GM18858 (cell line): ENCODE measurements at regions not wholly inside any gene's neighbourhood (a gene's known extent, or its start where the extent isn't known, plus 50 kb on each side); places are given as distances from the start of the nearest gene placed in this dataset.
"Not testable (repeated sequence)": the region's sequence is repeated elsewhere in the genome, so short reads cannot be mapped to it uniquely, and the experiment has no call there.

ENCODE experiments used
- ATAC-seq: cut with Tn5 transposase; IDR thresholded peaks from one replicate; pipeline ENCODE4 v1.9.1; 2021; ENCODE audit not compliant: unreplicated experiment

DNA sequence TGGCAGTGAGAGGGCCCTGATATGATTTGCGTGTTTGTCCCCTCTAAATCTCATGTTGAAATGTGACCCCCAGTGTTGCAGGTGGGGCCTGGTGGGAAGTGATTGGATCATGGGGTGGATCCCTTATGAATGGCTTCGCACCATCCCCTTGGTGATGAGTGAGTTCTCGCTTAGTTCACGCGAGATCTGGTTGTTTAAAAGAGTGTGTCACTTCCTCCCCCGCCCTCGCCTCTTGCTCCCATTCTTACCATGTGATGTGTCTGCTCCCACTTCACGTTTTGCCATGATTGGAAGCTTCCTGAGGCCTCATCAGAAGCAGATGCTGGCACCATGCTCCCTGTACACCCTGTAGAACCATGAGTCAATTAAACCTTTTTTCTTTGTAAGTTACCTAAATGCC lies 319.9 kb upstream of the ID2 start:
- no peak for ATAC-seq

DNA sequence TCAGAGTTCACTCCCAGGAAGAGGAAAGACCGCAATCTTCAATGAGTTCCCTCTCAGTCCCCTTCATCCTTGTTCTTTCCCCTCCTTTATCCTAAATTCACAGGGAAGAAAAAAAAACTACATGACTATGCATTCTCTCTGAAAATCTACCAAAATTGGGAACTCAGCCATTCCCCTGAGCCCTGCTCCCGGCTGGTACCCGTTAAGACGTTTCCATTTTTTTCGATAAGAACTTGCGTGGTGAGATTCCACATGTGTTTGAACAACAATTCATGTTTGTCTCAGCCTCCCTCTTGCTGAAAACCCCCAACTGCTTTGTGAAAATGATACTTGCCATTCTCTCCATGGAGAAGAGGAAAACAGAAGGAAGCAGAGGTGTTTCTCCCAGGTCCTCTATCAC lies 318.7 kb upstream of the ID2 start:
- ATAC-seq = no peak

DNA sequence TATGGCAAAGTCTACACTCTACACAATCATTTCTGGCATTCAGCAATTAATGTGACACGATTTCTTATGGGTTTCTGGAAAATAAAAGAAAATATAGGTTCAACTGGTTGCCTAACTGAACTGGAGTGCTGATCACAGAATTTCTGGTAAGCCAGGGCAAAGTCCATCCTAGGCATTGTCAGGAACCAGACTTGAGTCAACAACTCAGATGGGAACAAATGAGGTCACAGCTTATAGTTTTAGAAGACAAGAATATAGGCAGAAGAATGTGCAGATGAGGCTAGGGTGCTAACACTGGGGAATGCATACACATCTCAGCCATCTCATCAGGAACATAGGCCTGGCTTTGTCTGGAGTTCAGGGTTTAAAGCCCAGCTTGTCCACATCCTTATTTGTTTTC lies 317.2 kb upstream of the ID2 start:
- no peak for ATAC-seq

DNA sequence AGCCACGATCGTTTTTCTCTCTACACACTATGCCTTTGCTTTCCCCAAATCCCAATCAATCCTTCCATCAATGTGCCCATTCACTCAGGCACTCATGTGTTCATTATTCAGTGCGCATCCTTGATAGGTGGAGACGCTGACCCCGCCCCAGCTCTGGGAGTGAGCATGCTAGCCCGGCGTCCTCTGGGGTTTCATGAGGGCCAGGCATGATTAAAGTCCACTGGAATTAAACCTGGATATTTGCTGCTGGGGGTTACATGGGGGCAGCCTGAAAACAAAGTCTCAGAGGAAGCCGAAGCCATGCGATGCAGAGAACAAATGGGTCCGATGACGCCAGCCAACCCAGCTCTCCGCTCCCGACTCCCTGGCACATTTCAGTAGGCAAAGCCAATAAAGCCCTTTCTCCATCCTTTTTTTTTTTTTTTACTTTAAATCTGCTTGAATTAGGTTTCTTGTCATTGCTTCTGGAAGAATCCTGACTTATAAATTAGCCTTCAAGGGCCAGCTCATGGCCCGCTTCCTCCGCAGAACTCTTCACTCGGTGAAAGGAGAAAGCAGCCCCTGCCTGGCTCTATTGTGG lies 316.4 kb upstream of the ID2 start:
- ATAC-seq = no peak

DNA sequence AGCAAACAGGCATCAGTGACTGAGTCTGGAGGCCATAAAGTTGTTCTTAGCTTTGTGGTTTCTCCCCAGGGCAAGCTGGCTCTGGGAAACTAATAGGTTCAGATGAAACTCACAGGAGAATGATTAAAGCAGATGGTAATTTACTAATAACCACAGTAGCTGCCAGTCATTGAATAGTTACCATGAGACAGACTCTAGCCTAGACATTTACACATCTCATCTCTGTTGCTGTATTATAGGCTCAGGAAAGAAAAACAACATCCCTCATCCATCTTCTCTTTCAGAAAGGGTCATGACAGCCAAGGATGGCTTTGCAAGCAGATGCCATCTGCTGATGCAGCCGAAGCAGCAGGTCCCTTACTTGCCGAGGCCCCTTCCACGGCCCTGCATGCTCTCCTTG lies 314.0 kb upstream of the ID2 start:
- ATAC-seq = no peak

DNA sequence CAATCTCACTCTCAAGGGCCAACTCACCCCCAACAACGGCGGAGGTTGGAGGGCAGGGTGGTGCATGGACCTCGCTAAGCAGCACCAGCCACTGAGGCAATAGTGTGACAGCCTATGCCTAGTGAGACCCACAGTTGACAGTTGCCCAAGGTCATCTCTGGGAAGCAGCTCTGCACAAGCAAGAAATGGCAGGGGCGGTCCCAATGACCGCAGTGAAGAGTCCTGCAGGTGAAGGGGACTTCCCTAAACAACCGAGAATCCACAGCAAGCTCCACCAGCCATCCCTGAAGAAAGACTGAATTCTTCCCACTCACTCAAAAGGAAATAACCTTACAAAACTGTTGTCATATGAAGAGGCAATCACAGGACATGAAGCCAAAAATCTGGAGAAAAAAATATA lies 313.4 kb upstream of the ID2 start:
- peak; percentile 69 for ATAC-seq

DNA sequence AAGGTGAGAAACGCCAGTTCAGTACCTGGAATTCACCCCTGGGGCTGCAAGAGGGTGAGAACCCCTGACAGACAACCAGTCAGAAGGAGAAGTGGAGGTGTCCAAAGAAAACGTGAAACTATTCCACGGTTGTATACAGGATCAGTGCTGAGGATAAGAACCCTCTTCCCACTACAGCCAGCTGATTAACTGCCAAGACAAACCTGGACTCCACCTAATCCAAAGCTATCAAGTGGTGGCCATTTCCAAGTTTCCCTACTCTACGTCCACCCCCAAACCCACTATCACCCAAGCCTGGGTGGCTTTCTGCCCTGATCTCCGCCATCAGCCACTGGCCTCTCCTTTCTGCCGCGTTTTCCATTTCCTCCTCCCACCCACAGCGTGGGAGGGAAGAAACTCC lies 312.3 kb upstream of the ID2 start:
- no peak for ATAC-seq

DNA sequence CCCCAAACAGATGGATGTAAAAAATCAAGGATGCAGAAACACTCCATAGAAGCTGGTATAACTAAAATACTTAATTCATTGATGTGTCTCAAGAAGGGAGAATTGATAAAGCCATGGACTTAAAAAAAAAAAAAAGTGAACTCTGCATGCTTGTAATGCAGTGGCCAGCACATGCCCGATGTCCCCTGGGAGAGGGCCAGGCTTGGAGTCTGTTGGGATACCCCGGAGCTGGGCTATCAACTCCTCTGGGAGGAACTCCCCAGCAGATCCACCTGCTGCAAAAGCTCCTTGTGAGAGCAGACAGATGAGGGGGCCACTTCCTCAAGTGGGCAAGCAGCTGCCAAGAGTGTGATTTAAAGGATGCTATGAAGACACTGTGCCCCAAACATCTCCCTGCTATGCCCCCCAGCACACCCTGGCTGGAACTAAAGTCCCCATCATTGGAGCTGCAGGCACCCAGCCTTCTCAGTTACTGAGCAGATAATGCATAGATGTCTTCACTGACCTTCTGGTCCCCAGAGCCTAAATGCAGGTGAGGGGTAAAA lies 311.5 kb upstream of the ID2 start:
- ATAC-seq = no peak

DNA sequence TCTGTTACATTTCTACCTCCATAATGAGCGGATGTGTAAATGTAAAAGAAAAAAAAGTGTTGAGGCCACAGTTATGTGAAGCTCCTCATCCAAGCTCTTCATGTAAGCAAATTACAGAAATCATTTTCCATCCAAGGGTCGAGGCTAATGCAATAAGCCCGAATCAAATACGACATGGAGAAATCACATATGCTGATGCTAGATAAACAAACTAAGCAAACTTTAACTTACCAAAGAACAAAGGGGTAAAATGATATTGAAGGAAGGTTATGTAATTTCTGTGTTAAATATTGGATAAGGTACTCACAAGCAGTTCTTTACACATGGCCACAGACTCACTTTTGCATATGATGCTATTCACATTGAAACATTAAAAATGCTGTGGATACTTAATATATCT lies 310.2 kb upstream of the ID2 start:
- no peak for ATAC-seq

DNA sequence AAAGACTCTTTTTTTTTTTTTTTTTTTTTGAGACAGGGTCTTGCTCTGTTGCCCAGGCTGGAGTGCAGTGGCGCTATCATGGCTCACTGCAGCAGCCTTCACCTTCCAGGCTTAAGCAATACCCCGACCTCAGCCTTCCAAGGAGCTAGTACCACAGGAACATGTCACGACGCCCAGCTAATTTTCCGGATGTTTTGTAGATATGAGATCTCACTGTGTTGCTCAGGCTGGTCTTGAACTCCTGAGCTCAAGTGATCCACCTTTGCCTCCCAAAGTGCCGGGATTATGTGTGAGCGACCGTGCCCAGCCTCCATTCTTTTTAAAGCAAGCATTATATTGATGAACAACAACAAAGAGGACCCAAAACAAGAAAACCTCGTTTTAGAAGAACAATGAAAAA lies 307.1 kb upstream of the ID2 start:
- ATAC-seq = no peak

DNA sequence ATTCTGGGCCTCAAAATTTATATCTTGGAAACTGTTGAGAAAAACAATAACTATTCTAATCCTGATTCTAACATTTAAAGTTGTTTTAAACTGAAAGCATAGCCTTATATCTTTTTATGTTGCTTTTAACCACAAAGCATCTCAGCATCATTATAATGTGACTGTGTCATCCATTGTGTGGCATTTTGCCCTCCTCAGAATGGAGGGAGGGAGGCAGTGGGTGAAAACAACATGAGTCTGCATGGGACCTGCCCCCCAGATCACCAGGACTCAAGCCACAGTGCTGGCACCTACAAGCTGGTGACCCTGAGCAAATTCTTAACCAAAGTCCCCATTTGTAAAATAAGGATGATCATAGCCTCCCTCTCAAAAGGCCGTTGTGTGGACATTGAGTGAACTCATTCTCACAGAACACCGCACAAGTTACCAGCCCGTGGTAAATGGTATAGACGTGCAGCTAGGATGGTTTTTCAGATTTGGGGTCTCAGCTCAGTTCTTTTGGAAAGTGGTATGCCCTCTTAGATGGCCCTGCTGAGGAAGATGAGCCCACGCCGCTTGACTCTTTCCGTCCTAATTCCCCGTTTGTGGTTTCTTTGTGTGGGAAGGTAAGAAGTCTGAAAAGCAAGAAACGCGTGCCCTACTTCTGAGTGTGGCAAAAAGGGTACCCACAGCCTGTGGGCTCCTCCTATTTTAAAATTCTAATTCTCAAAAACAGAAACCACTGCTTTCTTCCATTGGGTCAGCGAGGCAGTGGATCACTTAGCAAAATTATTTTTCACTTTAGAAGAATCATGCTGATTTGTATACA lies 305.0 kb upstream of the ID2 start:
- ATAC-seq = no peak

DNA sequence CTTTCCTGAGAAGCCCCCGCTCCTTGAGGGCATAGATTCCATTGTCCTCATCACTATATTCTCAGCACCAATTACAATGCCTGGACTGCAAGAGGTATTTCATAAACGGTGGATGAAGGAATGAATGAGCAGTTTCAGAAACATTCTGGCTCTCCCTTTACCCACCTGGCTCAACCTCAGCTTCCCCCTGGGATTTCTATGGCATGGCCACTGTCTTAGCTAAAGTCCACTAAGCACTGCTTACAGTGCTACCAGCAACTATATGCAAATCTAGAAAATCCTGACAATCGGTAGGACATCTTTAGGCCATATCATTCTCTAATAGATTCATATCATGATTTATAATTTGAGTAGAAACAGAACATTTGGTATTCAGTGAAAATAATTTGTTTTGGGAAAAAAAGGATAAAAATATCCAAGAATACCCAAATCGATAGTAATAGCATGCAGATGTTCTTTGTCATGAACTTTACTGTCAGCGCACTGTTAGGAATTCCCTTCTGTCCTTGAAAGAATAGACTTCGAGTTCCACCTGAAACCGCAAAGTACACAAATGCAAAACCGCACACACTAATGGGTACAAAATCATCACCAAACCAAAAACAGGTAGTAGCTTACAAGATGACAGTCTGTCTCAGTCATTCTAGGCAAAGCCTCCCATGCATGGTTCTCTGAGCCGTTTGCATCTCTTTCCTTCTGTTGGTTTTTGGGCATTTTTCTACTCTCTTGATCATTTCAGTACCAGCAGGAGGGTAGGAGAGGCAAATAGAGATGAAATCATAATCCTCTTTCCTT lies 303.6 kb upstream of the ID2 start:
- peak; percentile 90 for ATAC-seq

DNA sequence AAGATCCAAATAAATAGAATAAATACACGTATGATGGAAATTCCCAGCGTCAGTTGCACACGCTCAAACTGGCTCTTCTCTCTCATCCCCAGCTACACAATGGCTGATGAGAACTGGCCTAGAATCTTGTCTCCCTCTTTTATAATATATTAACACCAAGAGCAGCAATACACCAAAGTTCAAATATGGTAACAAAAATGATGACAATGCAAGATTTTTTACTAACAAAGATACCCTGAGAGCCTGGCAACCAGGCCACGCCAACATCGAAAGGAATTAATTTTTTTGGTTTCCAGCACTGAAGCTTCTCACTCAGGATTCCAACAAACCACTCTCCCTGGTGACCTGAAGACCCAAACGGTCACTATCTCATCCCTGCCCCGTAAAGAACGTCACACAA lies 302.7 kb upstream of the ID2 start:
- ATAC-seq = no peak

DNA sequence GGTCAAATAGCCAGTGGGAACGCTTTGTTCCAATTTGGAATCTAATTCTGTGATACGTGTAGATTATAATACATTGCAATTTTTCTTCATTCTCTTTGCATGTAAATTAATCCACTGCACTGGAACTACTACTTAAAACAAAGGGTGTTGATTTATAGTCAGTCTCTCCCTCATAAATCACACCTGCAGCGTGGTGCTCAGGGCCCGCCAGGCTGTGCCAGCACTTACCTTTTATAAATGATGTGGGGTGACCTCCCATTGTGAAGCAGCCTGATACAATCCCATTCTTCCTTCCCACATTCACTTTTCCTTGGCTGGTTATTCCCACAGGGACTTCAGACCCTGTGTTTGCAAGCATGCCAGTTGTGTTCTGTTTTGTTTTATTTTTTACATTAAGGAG lies 302.3 kb upstream of the ID2 start:
- ATAC-seq = no peak

DNA sequence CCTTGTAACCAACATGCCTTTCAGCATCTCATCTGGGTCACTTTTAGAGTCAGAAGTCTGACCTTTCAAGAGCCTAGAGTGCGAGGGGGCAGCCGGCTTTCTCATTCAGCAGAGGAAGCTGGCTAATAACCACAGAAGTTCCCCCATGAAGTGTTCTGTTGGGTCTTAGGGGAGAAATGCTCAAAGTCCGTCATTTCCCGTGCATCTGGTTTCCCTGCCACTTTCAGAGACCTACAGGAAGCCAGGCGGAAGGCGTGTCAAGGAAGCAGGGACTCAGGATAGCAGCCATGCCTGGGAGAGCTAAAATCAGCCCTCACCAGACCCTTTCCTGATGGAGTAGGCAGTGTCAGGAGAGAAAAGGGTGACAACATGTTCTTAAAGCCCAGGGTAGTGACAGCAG lies 301.8 kb upstream of the ID2 start:
- no peak for ATAC-seq

DNA sequence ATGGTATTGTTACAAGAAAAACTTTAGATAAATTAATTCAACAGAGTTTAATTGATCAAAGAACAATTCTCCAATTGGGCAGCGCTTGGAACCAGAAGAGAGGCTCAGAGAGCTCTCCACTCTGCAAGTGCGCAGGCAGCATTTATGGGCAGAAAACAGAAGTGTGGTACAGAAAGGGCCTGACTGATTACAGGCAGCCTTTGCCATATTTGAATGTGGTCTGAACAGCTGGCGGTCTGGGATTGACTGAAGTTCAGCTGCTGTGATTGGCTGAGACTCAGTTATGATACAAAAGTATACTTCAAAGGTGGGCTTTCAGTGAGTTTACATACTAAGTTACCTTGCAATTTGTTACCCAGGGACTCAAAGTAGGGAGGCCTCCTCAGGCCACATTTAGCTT lies 301.3 kb upstream of the ID2 start:
- no peak for ATAC-seq

DNA sequence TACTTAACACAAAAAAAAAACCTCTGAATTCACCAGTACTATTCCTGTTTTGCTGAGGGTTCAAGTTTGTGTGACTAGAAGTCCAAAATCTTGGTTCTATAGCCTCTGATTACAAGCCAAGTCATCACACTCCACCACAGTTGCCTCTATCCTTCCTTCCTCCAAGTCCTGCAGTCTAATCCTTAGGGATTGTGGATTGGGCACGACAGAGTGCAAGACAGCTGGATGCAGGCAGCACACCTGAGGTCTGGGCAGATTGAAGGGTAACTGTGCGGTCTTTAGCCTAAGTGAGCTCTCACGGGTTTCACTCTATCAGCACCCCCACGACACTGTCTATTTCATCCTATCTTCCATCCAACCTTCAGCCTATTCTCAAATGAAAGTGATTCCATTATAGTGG lies 299.4 kb upstream of the ID2 start:
- ATAC-seq = no peak

DNA sequence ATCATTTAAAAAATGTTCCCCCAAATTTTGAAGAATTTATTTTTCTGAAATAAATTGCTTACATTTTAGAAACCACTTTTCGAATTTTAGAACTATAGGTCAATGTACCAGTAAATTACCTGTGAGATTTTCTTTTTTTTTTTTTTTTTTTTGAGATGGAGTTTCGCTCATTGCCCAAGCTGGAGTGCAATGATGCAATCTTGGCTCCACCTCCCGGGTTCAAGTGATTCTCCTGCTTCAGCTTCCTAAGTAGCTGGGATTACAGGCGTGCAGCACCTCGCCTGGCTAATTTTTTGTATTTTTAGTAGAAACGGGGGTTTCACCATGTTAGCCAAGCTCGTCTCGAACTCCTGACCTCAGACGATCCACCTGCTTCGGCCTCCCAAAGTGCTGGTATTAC lies 295.1 kb upstream of the ID2 start:
- ATAC-seq = not testable (repeated sequence)

DNA sequence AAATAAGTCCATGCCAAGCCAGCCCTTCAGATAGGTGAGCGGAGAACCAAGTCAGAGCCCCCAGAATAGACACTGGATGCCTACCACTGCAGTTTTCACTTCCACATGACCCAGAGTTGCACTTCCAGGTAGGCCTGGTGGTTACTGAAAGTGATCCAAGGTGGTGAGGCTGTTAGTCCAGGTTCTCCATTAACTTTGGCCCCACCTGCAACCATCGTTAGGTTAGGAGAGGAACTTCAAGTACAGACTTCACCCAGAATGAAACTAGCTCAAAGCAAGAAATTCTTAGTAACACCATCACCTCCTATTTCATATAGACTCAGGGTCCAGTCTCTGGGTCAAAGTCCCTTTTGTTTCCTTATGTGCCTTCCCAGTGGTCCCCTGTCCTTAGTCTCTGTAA lies 293.1 kb upstream of the ID2 start:
- no peak for ATAC-seq

DNA sequence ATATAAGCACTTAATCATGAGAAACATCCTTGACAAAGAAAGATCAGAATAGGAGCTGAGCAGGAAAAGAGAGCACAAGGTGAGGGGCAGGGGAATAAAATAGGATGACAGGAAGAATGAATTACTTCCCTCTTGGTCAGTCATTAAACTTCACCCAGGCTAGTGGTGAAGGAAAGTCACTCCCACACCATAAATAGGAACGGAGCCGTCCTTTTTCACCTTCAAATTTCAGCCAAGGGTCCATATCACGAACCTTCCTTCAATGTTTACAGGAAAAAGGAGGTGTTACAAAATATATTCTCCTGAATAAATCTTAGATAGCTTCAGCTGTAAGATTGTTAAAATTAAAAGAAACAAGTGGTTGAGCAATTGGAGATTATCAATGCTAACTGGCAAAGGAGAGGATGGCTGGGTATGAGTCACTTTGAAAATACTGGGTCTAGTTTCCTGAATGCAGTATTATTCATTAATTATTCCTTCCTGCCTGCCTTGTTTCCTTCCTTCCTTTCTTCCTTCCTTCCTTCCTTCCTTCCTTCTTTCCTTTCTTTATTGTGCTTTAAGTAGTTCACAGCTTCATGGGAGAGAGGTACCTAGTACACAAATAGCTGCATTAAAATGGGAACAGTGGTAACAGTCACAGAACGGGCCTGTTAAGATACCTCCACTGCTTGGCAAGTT lies 292.3 kb upstream of the ID2 start:
- ATAC-seq = no peak

DNA sequence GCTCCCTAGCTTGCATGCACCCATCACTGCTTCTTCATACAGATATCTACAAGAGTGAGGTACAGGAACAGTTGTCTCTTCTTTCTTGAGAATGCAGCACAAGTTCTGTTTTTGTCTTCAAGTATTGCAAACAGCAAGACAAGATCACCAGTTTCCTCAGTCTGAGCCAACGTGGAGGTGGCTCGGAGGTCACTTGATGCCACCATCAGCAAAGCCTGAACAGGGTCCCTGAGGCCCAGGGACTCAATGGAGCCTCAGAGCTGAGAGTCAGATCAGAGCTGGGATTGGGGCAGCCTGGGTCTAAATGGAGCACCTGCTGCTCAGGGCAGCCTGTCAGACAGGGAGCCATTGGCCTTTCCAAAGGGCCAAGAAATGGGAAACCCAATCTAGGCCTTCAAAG lies 290.7 kb upstream of the ID2 start:
- no peak for ATAC-seq
